KMS-11 (cell line): ENCODE measurements at regions not wholly inside any gene's neighbourhood (a gene's known extent, or its start where the extent isn't known, plus 50 kb on each side); places are given as distances from the start of the nearest gene placed in this dataset.
A peak's percentile ranks its signal among the peaks of the same experiment; 100 is the strongest.

ENCODE experiments used
- H2AFZ ChIP-seq: fragments of 200-600 bp; sonication (generic); 2 replicates; pipeline ENCODE4 v1.6.1; 2016; ENCODE audit warnings: antibody characterized with exemption, mixed run types, low read depth
- H3K27ac ChIP-seq: fragments of 200-600 bp; sonication (generic); 2 replicates; pipeline ENCODE4 v1.6.1; 2016; ENCODE audit warnings: mild to moderate bottlenecking, mixed run types
- H3K27me3 ChIP-seq: fragments of 200-600 bp; sonication (generic); 2 replicates; pipeline ENCODE4 v1.6.1; 2017; ENCODE audit warnings: mild to moderate bottlenecking, low read depth, mixed run types, moderate library complexity; ENCODE audit not compliant: insufficient read depth
- H3K36me3 ChIP-seq: fragments of 200-600 bp; sonication (generic); 2 replicates; pipeline ENCODE4 v1.6.1; 2017; ENCODE audit warnings: mild to moderate bottlenecking, mixed run types; ENCODE audit not compliant: insufficient read depth
- H3K4me1 ChIP-seq: fragments of 200-600 bp; sonication (generic); 2 replicates; pipeline ENCODE4 v1.6.1; 2016; ENCODE audit warnings: mild to moderate bottlenecking, low read depth, mixed run types; ENCODE audit not compliant: poor library complexity, severe bottlenecking
- H3K4me2 ChIP-seq: fragments of 200-600 bp; sonication (generic); 2 replicates; pipeline ENCODE4 v1.7.0; 2016; ENCODE audit warnings: mild to moderate bottlenecking, mixed run types
- H3K4me3 ChIP-seq: fragments of 200-600 bp; sonication (generic); IDR thresholded peaks from 2 replicates; pipeline ENCODE4 v1.6.1; 2017; ENCODE audit warnings: low read depth, low read length, mixed read lengths; ENCODE audit not compliant: insufficient read depth
- H3K79me2 ChIP-seq: fragments of 200-600 bp; sonication (generic); 2 replicates; pipeline ENCODE4 v1.6.1; 2016; ENCODE audit warnings: low read depth, mixed run types; ENCODE audit not compliant: insufficient read depth
- H3K9ac ChIP-seq: fragments of 200-600 bp; sonication (generic); 2 replicates; pipeline ENCODE4 v1.6.1; 2016; ENCODE audit warnings: mild to moderate bottlenecking, mixed run types
- H4K20me1 ChIP-seq: fragments of 200-600 bp; sonication (generic); 2 replicates; pipeline ENCODE4 v1.6.1; 2016; ENCODE audit warnings: mild to moderate bottlenecking, mixed run types; ENCODE audit not compliant: insufficient read depth
- CTCF ChIP-seq: fragments of 200-600 bp; sonication (generic); conservative IDR thresholded peaks from 2 replicates; pipeline ENCODE4 v1.6.1; 2017; ENCODE audit warnings: low read depth, mild to moderate bottlenecking, antibody characterized with exemption, low read length, moderate library complexity, mixed read lengths

GRCh38 chr6:9399916-9400315 is 964.6 kb upstream of the SLC35B3 start:
- H2AFZ ChIP-seq = no peak overlapping the region

GRCh38 chr6:9398767-9399373 is 963.5 kb upstream of the SLC35B3 start:
- H3K4me1 ChIP-seq = peaks cover 3% of the 10 kb centered on the region
- H3K9ac ChIP-seq = no peak overlapping the region
- H3K4me2 ChIP-seq = no peak overlapping the region
- no peak overlapping the region for H2AFZ ChIP-seq
- no peaks in the 10 kb centered on the region for H3K27me3 ChIP-seq
- no peak overlapping the region for H3K4me3 ChIP-seq
- no peak for TF ChIP-seq CTCF
- H3K27ac ChIP-seq = no peak overlapping the region
- H3K36me3 ChIP-seq = no peaks in the 10 kb centered on the region
- H3K79me2 ChIP-seq = no peaks in the 10 kb centered on the region
- H4K20me1 ChIP-seq = no peaks in the 10 kb centered on the region

More at GRCh38 chr6:9399916-9400315, 964.6 kb upstream of the SLC35B3 start:
- Histone ChIP-seq H3K36me3 (no peaks in the 10 kb centered on the region), H4K20me1 (no peaks in the 10 kb centered on the region), H3K4me2 (no peak overlapping the region), H3K4me3 (no peak overlapping the region), H3K9ac (no peak overlapping the region), H3K27ac (no peak overlapping the region), H3K27me3 (no peaks in the 10 kb centered on the region), H3K79me2 (no peaks in the 10 kb centered on the region), H3K4me1 (no peaks in the 10 kb centered on the region)
- no peak for TF ChIP-seq CTCF

- no peak overlapping the region for H2AFZ ChIP-seq
These were observed 962.9 kb upstream of the SLC35B3 start for GRCh38 chr6:9398071-9398766.

GRCh38 chr6:9388596-9388995 is 953.3 kb upstream of the SLC35B3 start:
- Histone ChIP-seq H3K4me2 (peak overlapping the region; percentile 39), H3K4me1 (peaks cover 37% of the 10 kb centered on the region), H3K79me2 (no peaks in the 10 kb centered on the region), H3K9ac (peak overlapping the region; percentile 6; the same call in 1 of the 2 replicates), H2AFZ (peak overlapping the region; percentile 47; the same call in 1 of the 2 replicates), H3K4me3 (no peak overlapping the region), H4K20me1 (no peaks in the 10 kb centered on the region), H3K36me3 (no peaks in the 10 kb centered on the region), H3K27ac (peak overlapping the region; percentile 82), H3K27me3 (no peaks in the 10 kb centered on the region)
- no peak for TF ChIP-seq CTCF

More at GRCh38 chr6:9398071-9398766, 962.9 kb upstream of the SLC35B3 start:
- TF ChIP-seq CTCF = no peak
- Histone ChIP-seq H3K4me2 (no peak overlapping the region), H3K9ac (no peak overlapping the region), H3K27me3 (no peaks in the 10 kb centered on the region), H4K20me1 (no peaks in the 10 kb centered on the region), H3K4me3 (no peak overlapping the region), H3K79me2 (no peaks in the 10 kb centered on the region), H3K4me1 (peaks cover 3% of the 10 kb centered on the region), H3K36me3 (no peaks in the 10 kb centered on the region), H3K27ac (no peak overlapping the region)
